ENCODE measurements at regions not wholly inside any gene's neighbourhood (a gene's known extent, or its start where the extent isn't known, plus 50 kb on each side); places are given as distances from the start of the nearest gene placed in this dataset.

- Histone ChIP-seq H3K4me3 (ENCODE audit: low read depth, low read length, poor library complexity, severe bottlenecking) (no peak overlapping the region), H3K27me3 (replicated peaks; ENCODE audit: insufficient read depth, low read depth, low read length, poor library complexity) (no peaks in the 10 kb centered on the region), H3K27ac (ENCODE audit: low read depth, low read length, poor library complexity, severe bottlenecking) (no peak overlapping the region), H3K9me3 (ENCODE audit: low read depth, low read length, poor library complexity, severe bottlenecking) (no peaks in the 10 kb centered on the region), H3K36me3 (ENCODE audit: insufficient read depth, low read length, poor library complexity, severe bottlenecking) (no peaks in the 10 kb centered on the region), H3K4me1 (ENCODE audit: insufficient read depth, low read length, poor library complexity, severe bottlenecking) (no peaks in the 10 kb centered on the region)
- ChIA-PET CTCF (no interaction called here), POLR2A (ENCODE audit: low non-redundant PET) (no interaction called here)
- intact Hi-C loops (cut with micrococcal nuclease; ENCODE audit: unreplicated experiment), result no loop called here
- DNase-seq (ENCODE audit: low spot score), result no peak
- no peak for TF ChIP-seq EZH2 (IDR thresholded peaks at IDR 0.05; ENCODE audit: borderline replicate concordance, low read depth, low read length, poor library complexity, severe bottlenecking)
- TF ChIP-seq CTCF (conservative IDR thresholded peaks at IDR 0.05; ENCODE audit: low read depth, low read length), result no peak
- BruUV-seq (replicated peaks), result no TSS peak
Measured at GRCh38 chr4:79831119-79831528, 241.9 kb downstream of the ANTXR2 start.

- ChIA-PET CTCF (no interaction called here), POLR2A (ENCODE audit: low non-redundant PET) (no interaction called here)
- Histone ChIP-seq H3K4me1 (ENCODE audit: insufficient read depth, low read length, poor library complexity, severe bottlenecking) (no peaks in the 10 kb centered on the region), H3K9me3 (ENCODE audit: low read depth, low read length, poor library complexity, severe bottlenecking) (no peaks in the 10 kb centered on the region), H3K4me3 (ENCODE audit: low read depth, low read length, poor library complexity, severe bottlenecking) (no peak overlapping the region), H3K27me3 (replicated peaks; ENCODE audit: insufficient read depth, low read depth, low read length, poor library complexity) (no peaks in the 10 kb centered on the region), H3K27ac (ENCODE audit: low read depth, low read length, poor library complexity, severe bottlenecking) (no peak overlapping the region), H3K36me3 (ENCODE audit: insufficient read depth, low read length, poor library complexity, severe bottlenecking) (no peaks in the 10 kb centered on the region)
- BruUV-seq (replicated peaks), result no TSS peak
- TF ChIP-seq CTCF (conservative IDR thresholded peaks at IDR 0.05; ENCODE audit: low read depth, low read length) (no peak), EZH2 (IDR thresholded peaks at IDR 0.05; ENCODE audit: borderline replicate concordance, low read depth, low read length, poor library complexity, severe bottlenecking) (no peak)
- intact Hi-C loops (cut with micrococcal nuclease; ENCODE audit: unreplicated experiment), result no loop called here
- no peak for DNase-seq (ENCODE audit: low spot score)
Measured at GRCh38 chr4:79827283-79827682, 245.7 kb downstream of the ANTXR2 start.

- Histone ChIP-seq H3K4me3 (ENCODE audit: low read depth, low read length, poor library complexity, severe bottlenecking) (no peak overlapping the region), H3K27ac (ENCODE audit: low read depth, low read length, poor library complexity, severe bottlenecking) (no peak overlapping the region), H3K9me3 (ENCODE audit: low read depth, low read length, poor library complexity, severe bottlenecking) (no peaks in the 10 kb centered on the region), H3K4me1 (ENCODE audit: insufficient read depth, low read length, poor library complexity, severe bottlenecking) (no peaks in the 10 kb centered on the region), H3K27me3 (replicated peaks; ENCODE audit: insufficient read depth, low read depth, low read length, poor library complexity) (no peaks in the 10 kb centered on the region), H3K36me3 (ENCODE audit: insufficient read depth, low read length, poor library complexity, severe bottlenecking) (no peaks in the 10 kb centered on the region)
- ChIA-PET POLR2A (ENCODE audit: low non-redundant PET) (no interaction called here), CTCF (no interaction called here)
- intact Hi-C loops (cut with micrococcal nuclease; ENCODE audit: unreplicated experiment), result no loop called here
- TF ChIP-seq CTCF (conservative IDR thresholded peaks at IDR 0.05; ENCODE audit: low read depth, low read length) (no peak), EZH2 (IDR thresholded peaks at IDR 0.05; ENCODE audit: borderline replicate concordance, low read depth, low read length, poor library complexity, severe bottlenecking) (no peak)
- no peak for DNase-seq (ENCODE audit: low spot score)
- no TSS peak for BruUV-seq (replicated peaks)
Measured at GRCh38 chr4:79823148-79823763, 249.8 kb downstream of the ANTXR2 start.

Measured in A673 (cell line).